ENCODE measurements at regions not wholly inside any gene's neighbourhood (a gene's known extent, or its start where the extent isn't known, plus 50 kb on each side); places are given as distances from the start of the nearest gene placed in this dataset.

- TF ChIP-seq CTCF (IDR thresholded peaks at IDR 0.05) = no peak
- no peak for TF ChIP-seq POLR2A (IDR thresholded peaks at IDR 0.05)
Measured at GRCh38 chr3:67832817-67833216, 178.4 kb upstream of the SUCLG2 start.
